Stimulated activated CD8-positive, alpha-beta memory T cell treated with anti-CD3 and anti-CD28 coated beads, Interleukin-15, amount 100 ng/mL, for 24 hours (primary cell): ENCODE measurements at regions not wholly inside any gene's neighbourhood (a gene's known extent, or its start where the extent isn't known, plus 50 kb on each side); places are given as distances from the start of the nearest gene placed in this dataset.

Experiments used
- DNase-seq: peaks from one replicate; pipeline ENCODE4 v3.0.0-alpha.2; 2020; ENCODE audit warnings: low read depth

- DNase-seq: no peak
These were observed 215.6 kb downstream of the PIK3R1 start for GRCh38 chr5:68431186-68431585.

- no peak for DNase-seq
These were observed 216.2 kb downstream of the PIK3R1 start for GRCh38 chr5:68431601-68432337.

- no peak for DNase-seq
These were observed 217.1 kb downstream of the PIK3R1 start for GRCh38 chr5:68432682-68433081.

- DNase-seq: no peak
These were observed 218.0 kb downstream of the PIK3R1 start for GRCh38 chr5:68433526-68433922.

- peak; percentile 73 for DNase-seq
These were observed 218.6 kb downstream of the PIK3R1 start for GRCh38 chr5:68433923-68434879.

GRCh38 chr5:68435611-68436010, 220.1 kb downstream of the PIK3R1 start:
- DNase-seq: no peak

- no peak for DNase-seq
These were observed 221.3 kb downstream of the PIK3R1 start for GRCh38 chr5:68436686-68437520.

- DNase-seq: no peak
These were observed 223.3 kb downstream of the PIK3R1 start for GRCh38 chr5:68438876-68439275.

- no peak for DNase-seq
These were observed 224.7 kb downstream of the PIK3R1 start for GRCh38 chr5:68440245-68440644.

- DNase-seq: no peak
These were observed 225.1 kb downstream of the PIK3R1 start for GRCh38 chr5:68440651-68441050.

GRCh38 chr5:68441309-68442073, 225.9 kb downstream of the PIK3R1 start:
- DNase-seq: no peak

GRCh38 chr5:68443091-68443490, 227.5 kb downstream of the PIK3R1 start:
- no peak for DNase-seq

GRCh38 chr5:68444048-68444447, 228.5 kb downstream of the PIK3R1 start:
- DNase-seq: no peak

GRCh38 chr5:68444833-68445232, 229.3 kb downstream of the PIK3R1 start:
- DNase-seq: no peak

GRCh38 chr5:68445257-68446069, 229.9 kb downstream of the PIK3R1 start:
- no peak for DNase-seq

- DNase-seq: no peak
These were observed 230.5 kb downstream of the PIK3R1 start for GRCh38 chr5:68446070-68446357.

GRCh38 chr5:68446487-68446894, 230.9 kb downstream of the PIK3R1 start:
- DNase-seq: no peak

- no peak for DNase-seq
These were observed 231.8 kb downstream of the PIK3R1 start for GRCh38 chr5:68447136-68447929.

- no peak for DNase-seq
These were observed 233.8 kb downstream of the PIK3R1 start for GRCh38 chr5:68449380-68449779.
